22Rv1 (cell line): ENCODE measurements at regions not wholly inside any gene's neighbourhood (a gene's known extent, or its start where the extent isn't known, plus 50 kb on each side); places are given as distances from the start of the nearest gene placed in this dataset.

Source experiments
- H3K27ac ChIP-seq: fragments of 450-650 bp; 2 replicates; pipeline ENCODE4 v1.5.1; 2017
- CTCF ChIP-seq: fragments of 450-650 bp; IDR thresholded peaks from 2 replicates; pipeline ENCODE4 v1.5.1; 2017; ENCODE audit warnings: mild to moderate bottlenecking
- ZFX ChIP-seq: fragments of 450-650 bp; IDR thresholded peaks from 2 replicates; pipeline ENCODE4 v1.6.1; 2017; ENCODE audit warnings: antibody characterized with exemption, borderline replicate concordance

- peak overlapping the region; percentile 94 for H3K27ac ChIP-seq
- TF ChIP-seq CTCF (no peak), ZFX (no peak)
Measured at GRCh38 chr15:29437888-29438702, 168.5 kb upstream of the NSMCE3 start.

- TF ChIP-seq CTCF: no peak
- TF ChIP-seq ZFX: no peak
- H3K27ac ChIP-seq: no peak overlapping the region
Measured at GRCh38 chr15:29435811-29436210, 166.2 kb upstream of the NSMCE3 start.

GRCh38 chr15:29434280-29434679, 164.7 kb upstream of the NSMCE3 start:
- H3K27ac ChIP-seq: no peak overlapping the region
- TF ChIP-seq ZFX (no peak), CTCF (no peak)

GRCh38 chr15:29433507-29434248, 164.1 kb upstream of the NSMCE3 start:
- TF ChIP-seq ZFX (no peak), CTCF (no peak)
- no peak overlapping the region for H3K27ac ChIP-seq

- TF ChIP-seq CTCF: no peak
- TF ChIP-seq ZFX: no peak
- H3K27ac ChIP-seq: no peak overlapping the region
Measured at GRCh38 chr15:29433050-29433318, 163.4 kb upstream of the NSMCE3 start.

- TF ChIP-seq CTCF (no peak), ZFX (no peak)
- no peak overlapping the region for H3K27ac ChIP-seq
Measured at GRCh38 chr15:29432191-29433049, 162.8 kb upstream of the NSMCE3 start.

- TF ChIP-seq CTCF (no peak), ZFX (no peak)
- no peak overlapping the region for H3K27ac ChIP-seq
Measured at GRCh38 chr15:29430831-29431230, 161.2 kb upstream of the NSMCE3 start.
